C4-2B (cell line): ENCODE measurements at regions not wholly inside any gene's neighbourhood (a gene's known extent, or its start where the extent isn't known, plus 50 kb on each side); places are given as distances from the start of the nearest gene placed in this dataset.

Source experiments
- CTCF ChIP-seq: fragments of 450-650 bp; conservative IDR thresholded peaks from 2 replicates; pipeline ENCODE4 v1.5.1; 2017; ENCODE audit warnings: mild to moderate bottlenecking
- ZFX ChIP-seq: fragments of 450-650 bp; IDR thresholded peaks from 2 replicates; pipeline ENCODE4 v1.6.1; 2017

- TF ChIP-seq CTCF (no peak), ZFX (no peak)
These were observed 122.4 kb downstream of the LRRC70 start for GRCh38 chr5:62701036-62701435.
